ENCODE measurements at regions not wholly inside any gene's neighbourhood (a gene's known extent, or its start where the extent isn't known, plus 50 kb on each side); places are given as distances from the start of the nearest gene placed in this dataset.

- no peak overlapping the region for H3K4me3 Mint-ChIP-seq
- POLR2A ChIA-PET, result no interaction called here
- H3K36me3 Mint-ChIP-seq (ENCODE audit: low read depth), result no peaks in the 10 kb centered on the region
- no peaks in the 10 kb centered on the region for H3K9me3 Mint-ChIP-seq
- ATAC-seq (ENCODE audit: low read depth), result no peak
- intact Hi-C loops (cut with micrococcal nuclease), result no loop called here
- CTCF ChIA-PET, result no interaction called here
- H3K27me3 Mint-ChIP-seq, result peaks cover 10% of the 10 kb centered on the region
- H3K27ac Mint-ChIP-seq, result no peak overlapping the region
- no peaks in the 10 kb centered on the region for H3K4me1 Mint-ChIP-seq
- DNase-seq, result no peak
- no peak for TF ChIP-seq CTCF (IDR thresholded peaks at IDR 0.05)
Measured at GRCh38 chr2:219701847-219702634, 74.6 kb downstream of the SLC4A3 start.

- Mint-ChIP-seq H3K27me3 (peaks cover 5% of the 10 kb centered on the region), H3K27ac (no peak overlapping the region), H3K36me3 (ENCODE audit: low read depth) (no peaks in the 10 kb centered on the region), H3K4me3 (no peak overlapping the region), H3K9me3 (no peaks in the 10 kb centered on the region), H3K4me1 (no peaks in the 10 kb centered on the region)
- DNase-seq, result no peak
- no peak for ATAC-seq (ENCODE audit: low read depth)
- ChIA-PET POLR2A (no interaction called here), CTCF (interaction anchor here (1.8 kb wide), 1 partner anchor 13 kb away, joined by 4 read pairs; no protein-coding TSS in a partner anchor)
- intact Hi-C loops (cut with micrococcal nuclease), result no loop called here
- TF ChIP-seq CTCF (IDR thresholded peaks at IDR 0.05), result no peak
Measured at GRCh38 chr2:219702796-219703545, 75.5 kb downstream of the SLC4A3 start.

GRCh38 chr2:219704878-219705277, 77.4 kb downstream of the SLC4A3 start:
- no peak for DNase-seq
- ATAC-seq (ENCODE audit: low read depth), result no peak
- intact Hi-C loops (cut with micrococcal nuclease), result no loop called here
- TF ChIP-seq CTCF (IDR thresholded peaks at IDR 0.05), result no peak
- Mint-ChIP-seq H3K4me1 (no peaks in the 10 kb centered on the region), H3K36me3 (ENCODE audit: low read depth) (no peaks in the 10 kb centered on the region), H3K4me3 (no peak overlapping the region), H3K27me3 (peaks cover 4% of the 10 kb centered on the region), H3K27ac (no peak overlapping the region), H3K9me3 (no peaks in the 10 kb centered on the region)
- ChIA-PET POLR2A (no interaction called here), CTCF (interaction anchor here (1.8 kb wide), 1 partner anchor 15 kb away, joined by 4 read pairs; no protein-coding TSS in a partner anchor)

- no peak for TF ChIP-seq CTCF (IDR thresholded peaks at IDR 0.05)
- no peaks in the 10 kb centered on the region for H3K36me3 Mint-ChIP-seq (ENCODE audit: low read depth)
- intact Hi-C loops (cut with micrococcal nuclease), result no loop called here
- no peaks in the 10 kb centered on the region for H3K9me3 Mint-ChIP-seq
- H3K4me3 Mint-ChIP-seq, result no peak overlapping the region
- H3K27ac Mint-ChIP-seq, result no peak overlapping the region
- ChIA-PET CTCF (no interaction called here), POLR2A (no interaction called here)
- DNase-seq, result no peak
- H3K4me1 Mint-ChIP-seq, result no peaks in the 10 kb centered on the region
- H3K27me3 Mint-ChIP-seq, result peaks cover 8% of the 10 kb centered on the region
- ATAC-seq (ENCODE audit: low read depth), result no peak
Measured at GRCh38 chr2:219706823-219707281, 79.4 kb downstream of the SLC4A3 start.
